Duodenal mucosa (tissue), 2 donors: ENCODE measurements at regions not wholly inside any gene's neighbourhood (a gene's known extent, or its start where the extent isn't known, plus 50 kb on each side); places are given as distances from the start of the nearest gene placed in this dataset.
"Not testable (repeated sequence)": the region's sequence is repeated elsewhere in the genome, so short reads cannot be mapped to it uniquely, and the experiment has no call there.

Experiments used
- H3K27ac ChIP-seq: one replicate; pipeline ENCODE4 v1.7.0; 2013; ENCODE audit warnings: low read depth, low read length
- H3K27me3 ChIP-seq, 2 donors: one replicate each; pipeline ENCODE4 v1.7.0; 2013; ENCODE audit warnings: low read length in 2 of 2, control low read depth in 1 of 2; ENCODE audit not compliant: insufficient read depth in 2 of 2, control insufficient read depth in 1 of 2
- H3K36me3 ChIP-seq, 2 donors: one replicate each; pipeline ENCODE4 v1.7.0; 2013; ENCODE audit warnings: low read length in 2 of 2, control low read depth in 1 of 2; ENCODE audit not compliant: insufficient read depth in 2 of 2, control insufficient read depth in 1 of 2
- H3K4me1 ChIP-seq, 2 donors: one replicate each; pipeline ENCODE4 v1.7.0; 2013; ENCODE audit warnings: low read length in 2 of 2, control low read depth in 1 of 2; ENCODE audit not compliant: insufficient read depth in 2 of 2, control insufficient read depth in 1 of 2
- H3K4me3 ChIP-seq, 2 donors: one replicate each; pipeline ENCODE4 v1.7.0; 2013; ENCODE audit warnings: low read length in 2 of 2, low read depth in 1 of 2
- H3K9ac ChIP-seq, 2 donors: one replicate each; pipeline ENCODE4 v1.7.0; 2013; ENCODE audit warnings: low read length in 2 of 2, low read depth in 1 of 2
- H3K9me3 ChIP-seq, 2 donors: one replicate each; pipeline ENCODE4 v1.7.0; 2013; ENCODE audit warnings: low read length in 2 of 2, control low read depth in 1 of 2; ENCODE audit not compliant: control insufficient read depth in 1 of 2

DNA sequence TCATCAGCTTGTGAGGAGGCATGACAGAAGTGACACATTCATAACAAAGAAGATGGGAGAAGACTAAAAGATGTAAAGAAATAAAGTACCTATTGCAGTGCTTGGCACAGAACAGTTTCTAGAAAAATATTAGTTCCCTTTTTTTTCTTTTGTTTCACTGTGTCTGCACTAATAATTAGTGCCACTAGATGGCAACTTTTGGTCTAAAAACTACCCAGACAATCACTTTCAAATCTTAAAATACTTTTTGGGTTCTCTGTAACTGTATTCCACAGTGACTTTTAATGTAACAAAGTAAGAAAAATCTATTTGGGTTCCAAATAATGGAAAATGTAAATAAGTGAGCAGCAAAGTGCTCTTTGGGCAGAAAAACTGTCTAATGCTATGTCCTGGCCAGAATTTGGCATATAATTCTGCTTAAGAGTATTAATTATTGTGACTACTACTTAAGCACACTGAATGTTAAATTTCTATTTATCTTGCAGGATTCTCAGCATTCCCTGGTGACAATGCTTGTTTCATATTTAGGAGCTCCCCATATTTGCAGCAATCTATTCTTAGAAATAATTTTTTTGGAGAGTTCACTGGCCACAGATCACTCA lies 134.8 kb upstream of the KIF5B start:
- Histone ChIP-seq H3K9ac (no peak overlapping the region), H3K4me1 (peaks cover 7 to 11% of the 10 kb centered on the region in 2 donors), H3K4me3 (no peak overlapping the region), H3K9me3 (no peaks in the 10 kb centered on the region), H3K27ac (no peak overlapping the region), H3K36me3 (no peaks in the 10 kb centered on the region), H3K27me3 (no peaks in the 10 kb centered on the region)

DNA sequence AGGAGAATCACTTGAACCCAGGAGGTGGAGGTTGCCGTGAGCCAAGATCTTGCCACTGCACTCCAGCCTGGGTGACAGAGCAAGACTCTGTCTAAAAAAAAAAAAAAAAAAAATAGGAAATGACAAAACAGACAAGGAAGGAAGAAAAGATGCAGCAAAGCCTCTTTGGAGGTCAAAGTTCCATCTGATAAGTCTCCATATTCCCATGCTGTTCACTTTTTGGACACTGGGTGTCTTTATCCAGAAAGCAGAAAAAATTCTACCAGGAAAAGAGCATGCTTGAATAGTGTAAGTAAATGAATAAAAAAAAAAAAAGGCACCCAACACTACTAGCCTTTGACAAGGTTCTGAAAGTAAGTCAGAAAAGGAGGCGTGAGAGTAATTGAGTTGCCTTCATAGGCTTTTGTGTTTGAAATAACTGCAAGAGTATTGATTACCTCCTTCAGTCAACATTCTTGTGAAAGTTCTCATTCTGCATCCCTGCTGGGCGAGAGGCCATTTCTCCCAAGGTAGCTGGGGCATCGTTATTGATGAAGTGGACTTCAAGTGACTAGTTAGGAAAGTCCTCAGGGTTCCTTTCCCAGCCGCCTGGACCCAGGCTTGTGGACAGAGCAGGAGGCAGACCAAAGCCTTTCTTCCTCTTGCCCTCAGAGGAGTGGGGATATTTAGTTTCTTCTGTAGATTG lies 133.3 kb upstream of the KIF5B start:
- H3K4me3 ChIP-seq, result no peak overlapping the region
- no peaks in the 10 kb centered on the region for H3K36me3 ChIP-seq
- no peaks in the 10 kb centered on the region for H3K9me3 ChIP-seq
- H3K27ac ChIP-seq, result no peak overlapping the region
- no peak overlapping the region for H3K9ac ChIP-seq
- peaks cover 7 to 11% of the 10 kb centered on the region in 2 donors for H3K4me1 ChIP-seq
- H3K27me3 ChIP-seq, result no peaks in the 10 kb centered on the region

DNA sequence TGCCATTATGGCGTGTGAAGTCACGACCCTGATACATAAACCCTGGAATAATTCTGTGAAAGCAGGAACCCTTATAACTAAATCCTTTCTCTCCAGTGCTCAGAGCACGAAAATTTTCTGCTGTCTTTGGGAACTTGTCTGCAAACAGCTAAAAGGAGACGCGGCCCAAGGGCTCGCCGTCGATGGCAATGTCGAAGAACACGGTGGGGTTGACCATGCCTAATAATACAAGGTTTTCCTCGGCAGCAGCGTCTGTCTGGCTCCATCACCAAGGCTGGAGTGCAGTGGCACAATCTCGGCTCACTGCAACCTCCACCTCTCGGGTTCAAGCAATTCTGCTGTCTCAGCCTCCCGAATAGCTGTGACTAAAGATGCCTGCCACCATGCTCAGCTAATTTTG lies 132.4 kb upstream of the KIF5B start:
- H3K36me3 ChIP-seq, H3K4me3 ChIP-seq, H3K9ac ChIP-seq, H3K27me3 ChIP-seq, H3K9me3 ChIP-seq, H3K27ac ChIP-seq: not testable (repeated sequence)
- H3K4me1 ChIP-seq, result peaks cover 7 to 11% of the 10 kb centered on the region in 2 donors

DNA sequence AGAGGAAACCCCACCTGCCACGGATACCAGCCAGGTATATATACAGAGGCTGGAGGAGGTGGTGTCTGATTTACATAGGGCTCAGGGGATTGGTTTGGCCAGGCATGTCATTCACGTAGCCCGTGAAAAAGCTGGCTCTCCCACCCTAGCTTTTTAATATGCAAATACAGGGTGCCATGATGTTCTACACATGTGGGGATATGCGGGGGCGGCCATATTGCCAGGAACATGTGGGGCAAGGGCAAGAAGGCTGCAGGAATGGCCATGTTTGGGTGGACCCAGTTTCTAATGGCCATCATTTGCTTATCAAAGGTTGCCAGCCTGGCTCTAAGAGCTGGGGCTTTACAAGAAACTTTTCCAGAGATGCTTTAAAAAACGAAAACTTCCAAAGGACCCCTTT lies 131.5 kb upstream of the KIF5B start:
- peaks cover 7 to 11% of the 10 kb centered on the region in 2 donors for H3K4me1 ChIP-seq
- no peak overlapping the region for H3K27ac ChIP-seq
- no peaks in the 10 kb centered on the region for H3K36me3 ChIP-seq
- H3K9me3 ChIP-seq, result no peaks in the 10 kb centered on the region
- no peaks in the 10 kb centered on the region for H3K27me3 ChIP-seq
- no peak overlapping the region for H3K9ac ChIP-seq
- H3K4me3 ChIP-seq, result no peak overlapping the region

DNA sequence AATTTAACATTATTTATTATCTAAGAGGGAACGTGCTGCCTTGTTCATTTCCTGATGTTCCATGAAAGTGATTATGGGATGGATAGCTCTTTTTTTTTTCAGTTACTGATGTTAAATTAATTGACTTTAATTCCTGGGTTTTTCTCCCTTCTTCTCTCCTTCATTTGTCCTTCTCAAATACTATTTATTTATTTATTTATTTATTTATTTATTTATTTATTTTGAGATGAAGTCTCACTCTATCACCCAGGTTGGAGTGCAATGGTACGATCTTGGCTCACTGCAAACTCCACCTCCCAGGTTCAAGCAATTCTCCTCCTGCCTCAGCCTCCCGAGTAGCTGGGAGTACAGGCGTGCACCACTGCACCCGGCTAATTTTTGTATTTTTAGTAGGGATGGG lies 127.4 kb upstream of the KIF5B start:
- not testable (repeated sequence) for H3K36me3 ChIP-seq, H3K9me3 ChIP-seq, H3K4me1 ChIP-seq, H3K9ac ChIP-seq, H3K4me3 ChIP-seq, H3K27ac ChIP-seq, H3K27me3 ChIP-seq

DNA sequence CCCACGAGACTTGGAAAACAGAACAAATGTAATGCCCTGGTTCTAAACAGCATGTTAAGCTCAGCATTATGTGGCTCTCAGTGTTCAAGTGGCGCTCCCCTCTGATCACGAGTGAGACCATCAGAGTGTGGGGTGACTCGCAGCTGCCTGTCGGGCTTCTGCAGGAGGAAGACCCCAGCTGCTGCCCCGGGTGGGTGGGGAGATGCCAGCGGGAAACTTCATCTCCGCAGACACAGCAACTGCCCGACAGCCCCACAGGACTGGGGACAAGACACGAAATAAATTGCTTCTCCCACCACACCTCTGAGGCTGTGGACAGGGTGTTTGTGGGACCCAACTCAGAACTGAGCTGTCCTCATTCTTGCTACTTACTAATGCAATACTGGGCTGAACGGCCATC lies 126.3 kb upstream of the KIF5B start:
- Histone ChIP-seq H3K9ac (no peak overlapping the region), H3K4me3 (no peak overlapping the region), H3K27ac (no peak overlapping the region), H3K9me3 (no peaks in the 10 kb centered on the region), H3K27me3 (no peaks in the 10 kb centered on the region), H3K4me1 (no peaks in the 10 kb centered on the region), H3K36me3 (no peaks in the 10 kb centered on the region)

DNA sequence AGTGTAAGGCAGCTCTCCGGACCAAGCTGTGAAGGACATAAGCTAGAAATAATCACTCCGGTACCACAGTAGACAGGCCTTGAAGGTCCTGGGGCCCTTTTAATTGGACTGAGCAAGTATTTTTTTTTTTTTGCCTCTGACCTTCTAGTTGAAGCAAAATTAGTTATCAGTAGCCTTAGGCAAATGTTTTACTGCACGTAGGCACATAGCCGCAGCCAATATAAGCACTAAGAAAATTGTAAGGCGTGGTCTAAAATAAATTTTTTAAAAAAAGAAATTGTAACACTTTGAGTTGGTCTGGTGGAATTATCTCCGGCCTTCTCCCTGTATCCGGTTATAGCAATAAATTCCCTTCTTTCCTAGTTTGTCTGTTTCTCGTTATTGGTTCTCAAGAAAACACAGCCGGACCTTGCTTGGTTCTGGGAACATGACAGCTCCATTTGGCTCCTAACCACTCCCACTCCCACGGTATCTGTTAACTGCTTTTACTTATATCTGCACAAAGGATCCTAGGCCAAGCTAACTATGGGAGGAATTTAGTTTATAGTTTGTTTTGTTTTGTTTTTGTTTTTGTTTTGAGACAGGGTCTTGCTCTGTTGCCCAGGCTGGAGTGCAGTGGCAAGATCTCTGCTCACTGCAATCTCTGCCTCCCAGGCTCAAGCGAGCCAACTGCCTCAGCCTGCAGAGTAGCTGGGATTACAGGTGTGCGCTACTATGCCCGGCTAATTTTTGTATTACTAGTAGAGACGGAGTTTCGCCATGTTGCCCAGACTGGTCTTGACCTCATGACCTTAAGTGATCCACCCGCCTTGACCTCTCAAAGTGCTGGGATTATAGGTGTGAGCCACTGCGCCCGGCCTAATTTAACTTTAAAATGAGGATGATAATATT lies 124.4 kb upstream of the KIF5B start:
- no peak overlapping the region for H3K27ac ChIP-seq
- H3K27me3 ChIP-seq, result no peaks in the 10 kb centered on the region
- no peaks in the 10 kb centered on the region for H3K4me1 ChIP-seq
- H3K9ac ChIP-seq, result no peak overlapping the region
- H3K4me3 ChIP-seq, result no peak overlapping the region
- H3K9me3 ChIP-seq, result no peaks in the 10 kb centered on the region
- no peaks in the 10 kb centered on the region for H3K36me3 ChIP-seq

DNA sequence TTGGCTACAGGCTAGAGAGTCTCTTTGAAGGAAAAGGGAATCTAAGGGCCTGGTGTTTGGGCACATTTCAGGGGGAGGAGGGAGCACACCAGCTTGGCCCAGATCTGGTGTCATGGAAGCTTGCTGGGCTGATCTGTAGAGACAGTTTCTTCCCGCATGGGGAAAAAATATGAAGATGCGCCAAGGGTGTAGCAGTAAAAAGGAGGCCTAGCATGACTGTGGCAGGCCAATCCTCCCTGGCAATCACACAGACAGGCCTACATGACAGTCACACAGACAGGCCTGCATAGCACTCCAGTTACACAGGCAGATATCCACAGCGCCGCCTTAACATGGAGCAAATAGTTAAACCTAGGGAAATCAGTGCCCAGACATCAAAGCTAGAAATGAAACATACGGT lies 123.6 kb upstream of the KIF5B start:
- Histone ChIP-seq H3K4me3 (no peak overlapping the region), H3K9ac (no peak overlapping the region), H3K27ac (no peak overlapping the region)

DNA sequence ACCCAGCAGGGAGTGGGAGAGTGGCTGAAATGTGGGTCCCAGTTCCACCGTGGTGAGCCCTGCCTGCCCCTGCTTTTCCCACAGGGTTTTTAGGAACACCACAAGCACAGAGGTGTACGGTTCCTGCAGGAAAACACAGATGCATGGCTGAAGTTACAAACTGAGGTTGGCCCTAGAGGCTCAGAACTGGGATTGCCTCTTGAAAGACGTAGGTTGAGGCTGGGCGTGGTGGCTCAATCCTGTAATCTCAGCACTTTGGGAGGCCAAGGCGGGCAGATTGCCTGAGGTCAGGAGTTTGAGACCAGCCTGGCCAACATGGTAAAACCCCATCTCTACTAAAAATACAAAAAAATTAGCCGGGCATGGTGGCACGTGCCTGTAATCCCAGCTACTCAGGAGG lies 121.4 kb upstream of the KIF5B start:
- not testable (repeated sequence) for H3K4me3 ChIP-seq, H3K9ac ChIP-seq, H3K27me3 ChIP-seq, H3K9me3 ChIP-seq, H3K27ac ChIP-seq, H3K4me1 ChIP-seq, H3K36me3 ChIP-seq

More for the DNA sequence above, 123.6 kb upstream of the KIF5B start:
- H3K9me3 ChIP-seq, result no peaks in the 10 kb centered on the region
- no peaks in the 10 kb centered on the region for H3K36me3 ChIP-seq
- no peaks in the 10 kb centered on the region for H3K4me1 ChIP-seq
- no peaks in the 10 kb centered on the region for H3K27me3 ChIP-seq

DNA sequence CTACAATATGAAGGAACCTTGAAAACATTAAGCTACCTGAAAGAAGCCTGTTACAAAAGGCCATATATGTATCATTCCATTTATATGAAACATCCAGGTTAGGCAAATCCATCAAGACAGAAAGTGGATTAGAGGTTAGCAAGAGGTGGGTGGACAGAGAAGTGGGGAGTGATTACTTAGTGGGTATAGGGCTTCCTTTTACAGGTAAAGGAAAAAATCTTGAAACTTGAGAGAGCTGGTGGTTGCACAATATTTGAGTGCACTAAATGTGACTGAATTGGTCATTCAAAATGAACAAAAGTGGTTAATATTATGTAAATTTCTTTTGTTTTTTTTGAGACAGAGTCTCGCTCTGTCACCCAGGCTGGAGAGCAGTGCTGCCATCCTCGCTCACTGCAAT lies 119.4 kb upstream of the KIF5B start:
- Histone ChIP-seq H3K27me3 (no peaks in the 10 kb centered on the region), H3K9ac (no peak overlapping the region), H3K9me3 (no peaks in the 10 kb centered on the region), H3K36me3 (no peaks in the 10 kb centered on the region), H3K4me1 (peaks cover 4 to 5% of the 10 kb centered on the region in 2 donors), H3K4me3 (no peak overlapping the region), H3K27ac (no peak overlapping the region)
